WTC11 (cell line): ENCODE measurements at regions not wholly inside any gene's neighbourhood (a gene's known extent, or its start where the extent isn't known, plus 50 kb on each side); places are given as distances from the start of the nearest gene placed in this dataset.

ENCODE experiments used
- CTCF ChIP-seq: fragments of 200-600 bp; IDR thresholded peaks from 2 replicates; pipeline ENCODE4 v1.8.0; 2022; ENCODE audit warnings: antibody characterized with exemption
- GABPB1 ChIP-seq: sonication (generic); formaldehyde crosslinking; IDR thresholded peaks from 2 replicates; pipeline ENCODE4 v1.8.1; 2023; ENCODE audit warnings: mild to moderate bottlenecking, missing genetic modification reagents
- USF1 ChIP-seq: sonication (generic); formaldehyde crosslinking; IDR thresholded peaks from 2 replicates; pipeline ENCODE4 v1.8.0; 2022; ENCODE audit warnings: mild to moderate bottlenecking, missing genetic modification reagents

- TF ChIP-seq CTCF (no peak), USF1 (CRISPR knock-in tag) (no peak), GABPB1 (CRISPR knock-in tag) (no peak)
Measured at GRCh38 chr16:59697761-59698160, 963.6 kb upstream of the GOT2 start.
